ENCODE measurements at regions not wholly inside any gene's neighbourhood (a gene's known extent, or its start where the extent isn't known, plus 50 kb on each side); places are given as distances from the start of the nearest gene placed in this dataset.

DNA sequence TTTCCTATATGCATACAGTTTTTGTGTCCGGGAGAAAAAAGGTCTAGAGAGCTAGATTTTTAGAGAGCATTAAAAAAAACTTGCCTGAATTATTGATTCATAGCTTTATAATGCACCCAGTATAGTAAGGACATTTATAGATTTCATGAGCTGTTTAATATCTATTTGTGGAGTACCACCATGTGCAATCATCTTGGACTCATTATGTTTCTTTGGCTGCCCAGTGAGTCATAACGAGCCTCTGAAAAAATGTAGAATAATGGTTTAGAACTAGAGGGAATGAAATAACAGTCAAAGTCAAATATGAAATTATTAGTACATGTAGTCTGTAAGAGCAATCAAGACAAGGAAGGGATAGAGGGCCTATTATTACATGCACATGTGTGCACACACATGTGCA, 350.0 kb downstream of the CD83 start:
- no peak for TF ChIP-seq POLR2A (IDR thresholded peaks at IDR 0.05; ENCODE audit: low read length)
- TF ChIP-seq GATA1 (IDR thresholded peaks at IDR 0.05; ENCODE audit: low read depth, low read length) = no peak

All from erythroblast (primary cell).